Right atrium auricular region (tissue), 2 donors: ENCODE measurements at regions not wholly inside any gene's neighbourhood (a gene's known extent, or its start where the extent isn't known, plus 50 kb on each side); places are given as distances from the start of the nearest gene placed in this dataset.
"Not testable (repeated sequence)": the region's sequence is repeated elsewhere in the genome, so short reads cannot be mapped to it uniquely, and the experiment has no call there.

Experiments
- DNase-seq: peaks from one replicate; pipeline ENCODE4 v3.0.0-alpha.2; 2019; ENCODE audit warnings: low spot score
- H3K27ac ChIP-seq, 2 donors: fragments of 200-600 bp; sonication (generic); 1 replicate in 1 of 2; 2 replicates in 1 of 2; pipeline ENCODE4 v1.5.1; 2016 to 2019
- H3K27me3 ChIP-seq, 2 donors: fragments of 200-600 bp; sonication (generic); one replicate each; pipeline versions ENCODE4 v1.5.1 to v1.6.0; 2017 to 2019
- H3K36me3 ChIP-seq: fragments of 200-600 bp; sonication (generic); one replicate; pipeline ENCODE4 v1.5.1; 2016
- H3K4me1 ChIP-seq, 2 donors: fragments of 200-600 bp; sonication (generic); one replicate each; pipeline versions ENCODE4 v1.5.1 to v1.6.0; 2017 to 2019
- H3K4me3 ChIP-seq, 2 donors: fragments of 200-600 bp; sonication (generic); 1 replicate in 1 of 2; 2 replicates in 1 of 2; pipeline ENCODE4 v1.5.1; 2017 to 2019; ENCODE audit warnings: mild to moderate bottlenecking in 1 of 2, moderate library complexity in 1 of 2
- H3K9me3 ChIP-seq, 2 donors: fragments of 200-600 bp; sonication (generic); one replicate each; pipeline ENCODE4 v1.5.1; 2019
- TF ChIP-seq, protein P1 (sequence below), 2 donors: fragments of 200-600 bp; sonication (generic); IDR thresholded peaks; one replicate each; pipeline ENCODE4 v1.5.1; 2019; ENCODE audit warnings: antibody characterized with exemption in 2 of 2

DNA sequence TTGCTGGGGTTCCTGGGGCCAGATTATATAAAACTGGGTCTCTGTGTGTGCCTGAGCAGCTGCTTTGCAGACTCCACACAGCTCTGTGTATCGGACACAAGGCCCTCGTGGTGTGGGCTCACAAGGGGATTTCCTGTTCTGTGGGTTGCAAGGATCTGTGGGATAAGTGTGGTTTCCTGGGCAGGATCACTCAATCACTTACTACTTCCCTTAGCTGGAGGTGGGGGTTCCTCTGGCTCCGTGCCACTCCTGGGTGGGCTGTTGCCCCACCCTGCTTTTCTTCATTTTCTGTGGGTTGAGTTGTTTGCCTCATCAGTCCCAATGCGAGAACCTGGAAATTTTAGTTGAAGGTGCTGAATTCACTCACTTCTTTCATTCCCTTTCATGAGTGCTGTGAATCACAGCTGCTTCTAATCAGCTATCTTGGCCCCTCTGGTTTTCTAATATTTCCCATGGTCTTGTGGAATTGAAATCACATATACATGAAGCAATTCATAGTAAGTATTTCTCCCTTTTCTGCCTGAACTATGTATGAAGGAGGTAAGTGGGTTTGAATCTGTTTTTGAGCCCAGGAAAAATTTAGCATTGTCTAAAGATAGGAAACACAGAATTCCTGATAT is 196.3 kb downstream of the DCDC2C start:
- no peak overlapping the region for H3K27ac ChIP-seq
- no peak overlapping the region for H3K4me3 ChIP-seq
- no peak for DNase-seq
- H3K27me3 ChIP-seq = no peaks in the 10 kb centered on the region
- TF ChIP-seq, protein P1, sequence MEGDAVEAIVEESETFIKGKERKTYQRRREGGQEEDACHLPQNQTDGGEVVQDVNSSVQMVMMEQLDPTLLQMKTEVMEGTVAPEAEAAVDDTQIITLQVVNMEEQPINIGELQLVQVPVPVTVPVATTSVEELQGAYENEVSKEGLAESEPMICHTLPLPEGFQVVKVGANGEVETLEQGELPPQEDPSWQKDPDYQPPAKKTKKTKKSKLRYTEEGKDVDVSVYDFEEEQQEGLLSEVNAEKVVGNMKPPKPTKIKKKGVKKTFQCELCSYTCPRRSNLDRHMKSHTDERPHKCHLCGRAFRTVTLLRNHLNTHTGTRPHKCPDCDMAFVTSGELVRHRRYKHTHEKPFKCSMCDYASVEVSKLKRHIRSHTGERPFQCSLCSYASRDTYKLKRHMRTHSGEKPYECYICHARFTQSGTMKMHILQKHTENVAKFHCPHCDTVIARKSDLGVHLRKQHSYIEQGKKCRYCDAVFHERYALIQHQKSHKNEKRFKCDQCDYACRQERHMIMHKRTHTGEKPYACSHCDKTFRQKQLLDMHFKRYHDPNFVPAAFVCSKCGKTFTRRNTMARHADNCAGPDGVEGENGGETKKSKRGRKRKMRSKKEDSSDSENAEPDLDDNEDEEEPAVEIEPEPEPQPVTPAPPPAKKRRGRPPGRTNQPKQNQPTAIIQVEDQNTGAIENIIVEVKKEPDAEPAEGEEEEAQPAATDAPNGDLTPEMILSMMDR (IDR thresholded peaks at IDR 0.05) = no peak
- no peaks in the 10 kb centered on the region for H3K36me3 ChIP-seq
- no peaks in the 10 kb centered on the region for H3K4me1 ChIP-seq
- no peaks in the 10 kb centered on the region for H3K9me3 ChIP-seq

DNA sequence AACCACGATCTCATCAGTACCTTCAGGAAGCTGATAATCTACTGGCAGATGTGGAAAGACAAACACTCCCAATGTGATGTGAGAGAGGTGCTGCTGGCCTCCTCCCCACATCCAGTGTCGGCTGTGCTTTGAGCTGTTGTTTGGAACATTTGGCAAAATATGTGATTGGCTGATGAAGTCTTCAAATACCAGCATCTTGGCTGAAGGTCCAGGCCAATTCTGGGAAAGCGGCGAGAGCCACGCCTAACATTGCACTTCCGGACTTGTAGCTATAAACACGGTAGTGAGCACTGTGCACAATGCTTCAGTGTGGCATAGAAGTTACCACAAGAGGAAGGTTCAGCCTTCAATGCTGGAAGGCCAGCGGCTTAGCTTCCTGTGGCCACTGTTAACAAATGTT is 198.8 kb downstream of the DCDC2C start:
- no peak overlapping the region for H3K4me3 ChIP-seq
- H3K36me3 ChIP-seq = no peaks in the 10 kb centered on the region
- no peaks in the 10 kb centered on the region for H3K27me3 ChIP-seq
- no peak overlapping the region for H3K27ac ChIP-seq
- H3K9me3 ChIP-seq = no peaks in the 10 kb centered on the region
- TF ChIP-seq, protein P1 (IDR thresholded peaks at IDR 0.05) = no peak
- DNase-seq = no peak
- no peaks in the 10 kb centered on the region for H3K4me1 ChIP-seq

DNA sequence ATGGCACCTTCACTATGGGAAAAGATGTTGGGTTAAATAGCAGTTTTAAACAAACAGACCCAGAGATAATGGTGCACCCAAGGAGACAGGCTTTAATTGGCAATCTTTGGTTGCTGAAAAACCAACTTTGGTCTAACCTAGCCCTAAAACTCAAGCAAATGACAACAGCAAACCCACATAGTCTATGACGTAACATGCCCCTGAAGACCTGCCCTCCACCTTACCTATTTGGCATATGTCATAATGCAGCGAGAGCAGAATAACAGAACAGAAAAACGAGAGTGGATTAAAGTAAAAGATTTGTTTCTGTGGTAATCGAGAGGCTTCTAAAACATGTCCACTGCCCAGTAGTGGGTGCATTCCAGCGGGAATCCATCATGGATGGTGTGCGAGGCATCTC is 200.7 kb downstream of the DCDC2C start:
- Histone ChIP-seq H3K27ac (no peak overlapping the region), H3K36me3 (no peaks in the 10 kb centered on the region), H3K4me1 (no peaks in the 10 kb centered on the region), H3K9me3 (no peaks in the 10 kb centered on the region), H3K4me3 (no peak overlapping the region), H3K27me3 (no peaks in the 10 kb centered on the region)
- TF ChIP-seq, protein P1 (IDR thresholded peaks at IDR 0.05) = no peak
- no peak for DNase-seq

DNA sequence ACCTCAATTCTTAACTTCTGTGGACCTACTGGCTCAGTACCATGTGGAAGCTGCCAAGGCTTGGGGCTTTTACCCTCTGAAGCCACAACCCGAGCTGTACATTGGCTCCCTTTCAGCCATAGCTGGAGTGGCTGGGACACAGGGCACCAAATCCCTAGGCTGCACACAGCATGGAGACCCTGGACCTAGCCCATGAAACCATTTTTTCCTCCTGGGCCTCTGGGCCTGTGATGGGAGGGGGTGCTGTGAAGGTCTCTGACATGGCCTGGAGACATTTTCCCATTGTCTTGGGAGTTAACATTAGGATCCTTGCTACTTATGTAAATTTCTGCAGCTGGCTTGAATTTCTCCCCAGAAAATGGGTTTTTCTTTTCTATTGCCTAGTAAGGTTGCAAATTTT is 205.1 kb downstream of the DCDC2C start:
- H3K27me3 ChIP-seq, H3K4me3 ChIP-seq, H3K9me3 ChIP-seq, H3K4me1 ChIP-seq, H3K27ac ChIP-seq, H3K36me3 ChIP-seq, DNase-seq: not testable (repeated sequence)

DNA sequence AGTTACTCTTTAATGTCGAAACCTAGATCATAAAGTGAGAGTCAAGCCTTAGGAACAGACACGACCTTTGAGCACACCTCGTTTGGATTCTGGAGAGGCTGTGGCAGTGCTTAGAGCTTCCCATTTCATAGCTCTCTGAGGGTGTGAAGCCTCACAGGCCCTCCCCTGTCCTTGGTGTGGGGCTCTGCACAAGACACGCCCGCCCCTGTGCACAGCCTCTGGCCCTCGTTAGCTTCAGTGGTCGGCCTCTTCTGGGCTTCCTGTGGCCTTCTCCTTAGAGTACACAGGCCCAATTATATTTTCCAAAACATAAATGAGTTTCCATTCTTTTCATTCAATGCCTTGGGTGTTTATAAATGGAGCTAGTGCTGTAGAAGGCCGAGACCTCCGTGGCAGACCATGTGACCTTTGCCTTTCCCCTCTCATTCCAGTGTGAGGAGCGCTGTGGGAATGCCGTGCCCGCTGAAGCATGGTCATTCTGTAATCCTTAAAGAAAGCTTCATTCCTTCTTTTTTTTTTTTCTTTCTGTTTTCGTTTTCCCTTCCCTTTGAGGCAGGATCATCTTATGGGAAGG is 208.6 kb downstream of the DCDC2C start:
- H3K4me1 ChIP-seq = no peaks in the 10 kb centered on the region

DNA sequence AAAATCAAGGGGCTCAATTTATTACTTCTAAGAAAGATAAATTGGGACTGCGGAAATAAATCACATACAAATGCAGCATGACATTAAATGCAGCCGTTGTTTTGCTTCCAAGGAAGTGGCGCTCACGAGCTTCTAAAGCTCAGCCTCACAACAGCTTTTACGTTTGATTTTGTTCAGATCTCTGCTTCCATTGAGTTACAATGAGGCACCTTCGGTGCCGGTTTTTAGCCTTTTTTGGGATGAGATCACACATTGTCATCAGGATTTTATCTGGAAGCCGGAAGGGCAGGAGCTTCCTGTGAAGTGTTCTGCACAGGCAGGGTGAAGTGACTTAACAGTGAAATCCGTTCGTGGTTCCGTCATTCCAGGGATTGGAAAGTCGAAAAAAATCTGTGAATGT is 209.8 kb downstream of the DCDC2C start:
- no peak overlapping the region for H3K27ac ChIP-seq
- no peak overlapping the region for H3K4me3 ChIP-seq

More for the DNA sequence above, 208.6 kb downstream of the DCDC2C start:
- DNase-seq = no peak
- H3K9me3 ChIP-seq = no peaks in the 10 kb centered on the region
- TF ChIP-seq, protein P1 (IDR thresholded peaks at IDR 0.05) = no peak
- no peaks in the 10 kb centered on the region for H3K36me3 ChIP-seq
- no peak overlapping the region for H3K4me3 ChIP-seq
- no peak overlapping the region for H3K27ac ChIP-seq
- H3K27me3 ChIP-seq = no peaks in the 10 kb centered on the region

More for the DNA sequence above, 209.8 kb downstream of the DCDC2C start:
- Histone ChIP-seq H3K4me1 (no peaks in the 10 kb centered on the region), H3K9me3 (no peaks in the 10 kb centered on the region), H3K36me3 (no peaks in the 10 kb centered on the region), H3K27me3 (no peaks in the 10 kb centered on the region)
- TF ChIP-seq, protein P1 (IDR thresholded peaks at IDR 0.05) = no peak
- DNase-seq = no peak
